Mesodermal cell (in vitro differentiated cells): ENCODE measurements at regions not wholly inside any gene's neighbourhood (a gene's known extent, or its start where the extent isn't known, plus 50 kb on each side); places are given as distances from the start of the nearest gene placed in this dataset.
"Not testable (repeated sequence)": the region's sequence is repeated elsewhere in the genome, so short reads cannot be mapped to it uniquely, and the experiment has no call there.

Experiments
- H3K27ac ChIP-seq: 2 replicates; pipeline ENCODE4 v1.7.0; 2013; ENCODE audit warnings: mild to moderate bottlenecking, low read depth, low read length, moderate library complexity; ENCODE audit not compliant: severe bottlenecking
- H3K36me3 ChIP-seq: 2 replicates; pipeline ENCODE4 v1.7.1; 2013; ENCODE audit warnings: mild to moderate bottlenecking, low read length, moderate library complexity; ENCODE audit not compliant: control insufficient read depth, insufficient read depth
- H3K4me1 ChIP-seq: one replicate; pipeline ENCODE4 v1.7.1; 2013; ENCODE audit warnings: mild to moderate bottlenecking, low read length; ENCODE audit not compliant: insufficient read depth, control insufficient read depth, poor library complexity, severe bottlenecking
- H3K4me3 ChIP-seq: 2 replicates; pipeline ENCODE4 v1.7.0; 2013; ENCODE audit warnings: low read length, control low read depth, mild to moderate bottlenecking; ENCODE audit not compliant: insufficient read depth, poor library complexity, severe bottlenecking; ENCODE audit errors: extremely low read depth
- H3K9me3 ChIP-seq: 2 replicates; pipeline ENCODE4 v1.7.1; 2013; ENCODE audit warnings: mild to moderate bottlenecking, low read length, moderate library complexity; ENCODE audit not compliant: control insufficient read depth
- WGBS, 2 experiments: methylation state at CpG; one replicate each; pipeline ENCODE4 v1.1.5; 2013; ENCODE audit warnings: missing lambda C conversion rate in 2 of 2; ENCODE audit not compliant: insufficient coverage in 2 of 2; 5-methylcytosine and 5-hydroxymethylcytosine counted together

DNA sequence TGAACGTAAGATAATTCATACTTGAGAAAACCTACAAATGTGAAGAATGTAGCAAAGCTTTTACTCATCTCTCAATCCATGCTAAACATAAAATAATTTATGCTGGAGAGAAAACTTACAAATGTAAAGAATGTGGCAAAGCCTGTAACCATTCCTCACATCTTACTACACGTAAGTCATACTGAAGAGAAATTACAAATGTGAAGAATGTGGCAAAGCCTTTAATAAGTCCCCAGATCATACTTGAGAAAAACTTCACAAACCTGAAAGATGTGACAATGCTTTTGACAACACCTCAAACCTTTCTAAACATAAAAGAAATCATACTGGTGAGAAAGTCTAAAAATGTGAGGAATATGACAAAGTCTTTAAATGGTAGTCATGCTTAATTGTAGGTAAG is 89.4 kb downstream of the ZNF675 start:
- H3K27ac ChIP-seq, result no peak overlapping the region
- H3K36me3 ChIP-seq, result no peaks in the 10 kb centered on the region
- no peak overlapping the region for H3K4me3 ChIP-seq
- H3K4me1 ChIP-seq, result no peaks in the 10 kb centered on the region
- H3K9me3 ChIP-seq, result peaks cover 9% of the 10 kb centered on the region
- no CpG with 5 or more reads among the region's 2 CpGs for WGBS, 2 experiments

DNA sequence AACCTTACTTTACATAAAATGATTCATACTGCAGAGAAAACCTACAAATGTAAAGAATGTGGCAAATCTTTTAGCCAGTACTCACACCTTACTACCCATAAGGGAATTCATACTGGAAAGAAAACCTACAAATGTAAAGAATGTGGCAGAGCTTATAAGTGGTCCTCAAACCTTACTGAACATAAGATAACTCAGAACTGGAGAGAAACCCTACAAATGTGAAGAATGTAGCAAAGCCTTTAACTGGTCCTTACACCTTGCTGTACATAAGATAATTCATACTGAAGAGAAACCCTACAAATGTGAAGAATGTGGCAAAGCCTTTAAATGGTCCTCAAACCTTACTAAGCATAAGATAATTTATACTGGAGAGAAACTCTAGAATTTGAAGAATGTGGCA is 90.1 kb downstream of the ZNF675 start:
- no peak overlapping the region for H3K27ac ChIP-seq

DNA sequence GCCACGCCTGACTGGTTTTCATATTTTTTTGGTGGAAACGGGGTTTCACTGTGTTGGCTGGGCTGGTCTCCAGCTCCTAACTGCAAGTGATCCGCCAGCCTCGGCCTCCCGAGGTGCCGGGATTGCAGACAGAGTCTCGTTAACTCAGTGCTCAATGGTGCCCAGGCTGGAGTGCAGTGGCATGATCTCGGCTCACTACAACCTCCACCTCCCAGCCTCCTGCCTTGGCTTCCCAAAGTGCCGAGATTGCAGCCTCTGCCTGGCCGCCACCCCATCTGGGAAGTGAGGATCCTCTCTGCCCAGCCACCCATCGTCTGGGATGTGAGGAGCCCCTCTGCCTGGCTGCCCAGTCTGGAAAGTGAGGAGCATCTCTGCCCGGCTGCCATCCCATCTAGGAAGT is 92.7 kb downstream of the ZNF675 start:
- not testable (repeated sequence) for H3K36me3 ChIP-seq, H3K4me1 ChIP-seq, H3K4me3 ChIP-seq, H3K27ac ChIP-seq
- peaks cover 23% of the 10 kb centered on the region for H3K9me3 ChIP-seq
- 86 to 100% methylated on average over 1 to 8 of the region's 12 CpGs for WGBS, 2 experiments

More for the DNA sequence above, 90.1 kb downstream of the ZNF675 start:
- Histone ChIP-seq H3K36me3 (no peaks in the 10 kb centered on the region), H3K9me3 (peaks cover 13% of the 10 kb centered on the region), H3K4me3 (no peak overlapping the region), H3K4me1 (no peaks in the 10 kb centered on the region)

DNA sequence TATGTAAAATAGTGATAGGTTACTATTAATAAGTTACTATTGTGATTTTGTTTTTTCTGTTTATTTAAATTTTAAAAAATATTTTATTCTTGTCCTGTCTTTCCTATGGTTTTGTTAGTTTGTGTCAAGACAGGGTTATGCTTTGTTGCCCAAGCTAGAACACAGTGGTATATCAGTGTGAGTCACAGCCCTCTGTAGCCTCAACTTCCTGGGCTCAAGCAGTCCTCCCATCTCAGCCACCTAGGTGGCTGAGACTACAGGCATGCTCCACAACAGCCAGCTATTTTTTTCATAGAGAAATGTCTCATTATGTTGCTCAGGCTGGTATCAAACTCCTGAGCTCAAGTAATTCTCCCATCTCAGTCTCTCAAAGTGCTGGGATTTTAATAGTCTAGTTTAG is 99.5 kb downstream of the ZNF675 start:
- Histone ChIP-seq H3K4me3 (no peak overlapping the region), H3K9me3 (peaks cover 21% of the 10 kb centered on the region), H3K4me1 (no peaks in the 10 kb centered on the region), H3K36me3 (no peaks in the 10 kb centered on the region), H3K27ac (no peak overlapping the region)

DNA sequence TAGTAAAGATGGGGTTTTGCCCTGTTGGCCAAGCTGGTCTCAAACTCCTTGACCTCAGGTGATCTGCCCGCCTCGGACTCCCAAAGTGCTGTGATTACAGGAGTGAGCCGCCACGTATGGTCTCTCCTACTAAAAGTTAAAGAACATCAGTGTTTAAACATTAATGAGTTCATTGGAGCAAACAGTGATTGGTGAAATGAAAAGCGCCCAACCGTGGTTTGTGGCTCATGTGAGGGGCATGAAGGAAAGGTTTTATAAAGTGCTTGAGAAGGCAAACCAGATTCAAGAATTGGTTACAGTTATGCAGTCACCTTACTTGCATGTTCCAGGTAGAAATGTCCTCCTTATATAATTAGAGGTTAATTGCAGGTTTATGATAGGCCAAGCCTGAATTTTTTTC is 109.5 kb downstream of the ZNF675 start:
- Histone ChIP-seq H3K4me1 (no peaks in the 10 kb centered on the region), H3K4me3 (no peak overlapping the region), H3K27ac (no peak overlapping the region), H3K36me3 (no peaks in the 10 kb centered on the region), H3K9me3 (peaks cover 42% of the 10 kb centered on the region)
- WGBS, 2 experiments, result 77 to 83% methylated on average over 4 of the region's 6 CpGs

DNA sequence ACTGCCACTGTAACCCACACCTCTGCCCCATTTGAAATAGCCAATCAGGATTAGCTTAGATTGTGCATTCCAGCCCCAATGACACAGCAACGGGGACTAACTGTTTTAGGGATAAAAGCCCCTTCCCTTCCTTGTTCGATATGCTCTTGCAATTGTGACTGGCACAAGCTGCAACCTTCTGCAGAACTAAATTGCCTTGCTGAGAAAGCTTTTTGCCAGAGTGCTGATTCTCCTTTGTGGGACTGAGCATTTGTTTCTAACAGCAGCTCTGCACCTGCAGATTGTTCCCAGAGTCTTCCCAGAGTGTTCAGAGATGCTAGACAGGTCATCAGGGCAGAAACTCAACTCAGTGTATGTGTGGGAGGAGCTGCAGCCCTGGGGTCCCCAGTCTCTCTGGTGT is 115.8 kb downstream of the ZNF675 start:
- WGBS, 2 experiments, result 48 to 76% methylated on average over 2 of the region's 2 CpGs
- no peaks in the 10 kb centered on the region for H3K36me3 ChIP-seq
- no peak overlapping the region for H3K27ac ChIP-seq
- no peaks in the 10 kb centered on the region for H3K4me1 ChIP-seq
- H3K9me3 ChIP-seq, result peaks cover 44% of the 10 kb centered on the region
- no peak overlapping the region for H3K4me3 ChIP-seq

DNA sequence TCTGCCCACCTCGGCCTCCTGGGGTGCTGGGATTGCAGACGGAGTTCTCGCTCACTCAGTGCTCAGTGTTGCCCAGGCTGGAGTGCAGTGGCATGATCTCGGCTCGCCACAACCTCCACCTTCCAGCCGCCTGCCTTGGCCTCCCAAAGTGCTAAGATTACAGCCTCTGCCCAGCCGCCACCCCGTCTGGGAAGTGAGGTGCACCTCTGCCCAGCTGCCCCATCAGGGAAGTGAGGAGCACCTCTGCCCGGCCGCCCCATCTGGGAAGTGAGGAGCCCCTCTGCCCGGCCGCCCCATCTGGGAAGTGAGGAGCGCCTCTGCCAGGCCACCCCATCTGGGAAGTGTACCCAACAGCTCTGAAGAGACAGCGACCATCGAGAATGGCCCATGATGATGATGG is 118.9 kb downstream of the ZNF675 start:
- not testable (repeated sequence) for H3K36me3 ChIP-seq, H3K27ac ChIP-seq, H3K4me1 ChIP-seq, H3K4me3 ChIP-seq
- WGBS, 2 experiments, result 83 to 92% methylated on average over 9 to 15 of the region's 15 CpGs
- peaks cover 58% of the 10 kb centered on the region for H3K9me3 ChIP-seq

DNA sequence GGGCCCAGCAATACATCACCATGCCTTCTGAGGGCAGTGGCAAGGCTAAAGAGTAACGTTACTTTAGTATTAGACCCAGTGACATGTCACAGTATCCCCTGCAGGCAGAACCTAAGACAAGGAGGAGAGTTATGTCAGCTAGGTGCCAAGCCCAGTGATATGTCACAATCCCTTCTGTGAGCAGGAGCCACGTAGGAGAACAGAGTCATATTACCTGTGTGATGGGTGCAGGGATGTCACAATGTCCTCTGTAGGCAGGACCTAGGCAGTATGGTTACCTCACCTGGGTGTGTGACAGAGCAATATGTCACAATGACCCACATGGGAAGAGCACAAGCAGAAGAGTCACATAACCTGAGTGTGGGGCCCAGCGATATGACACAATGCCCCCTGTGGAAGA is 121.8 kb downstream of the ZNF675 start:
- 53 to 70% methylated on average over 2 to 3 of the region's 3 CpGs for WGBS, 2 experiments
- Histone ChIP-seq H3K36me3 (no peaks in the 10 kb centered on the region), H3K27ac (no peak overlapping the region)

DNA sequence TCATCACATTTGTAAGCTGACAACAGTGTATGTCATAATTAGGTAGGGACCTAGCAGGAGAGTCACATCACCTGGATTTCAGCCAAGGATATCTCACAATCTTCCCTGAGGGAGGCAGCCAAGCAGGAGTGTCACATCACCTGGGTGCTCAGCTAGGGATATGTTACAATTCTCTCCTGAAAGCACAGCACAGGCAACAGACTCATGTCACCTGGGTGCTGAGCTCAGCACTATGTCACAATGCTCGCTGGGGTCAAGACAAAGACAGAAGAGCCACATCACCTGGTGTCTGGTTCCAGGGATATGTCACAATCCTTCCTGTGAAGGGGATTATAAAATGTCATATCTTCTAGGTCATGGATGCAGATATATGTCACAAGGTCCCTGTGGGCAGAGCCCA is 123.7 kb downstream of the ZNF675 start:
- Histone ChIP-seq H3K36me3 (no peaks in the 10 kb centered on the region), H3K9me3 (peaks cover 66% of the 10 kb centered on the region), H3K27ac (no peak overlapping the region), H3K4me1 (no peaks in the 10 kb centered on the region), H3K4me3 (no peak overlapping the region)
- 64 to 83% methylated on average over 1 of the region's 1 CpG for WGBS, 2 experiments

More for the DNA sequence above, 121.8 kb downstream of the ZNF675 start:
- Histone ChIP-seq H3K4me1 (no peaks in the 10 kb centered on the region), H3K9me3 (peaks cover 63% of the 10 kb centered on the region), H3K4me3 (no peak overlapping the region)

DNA sequence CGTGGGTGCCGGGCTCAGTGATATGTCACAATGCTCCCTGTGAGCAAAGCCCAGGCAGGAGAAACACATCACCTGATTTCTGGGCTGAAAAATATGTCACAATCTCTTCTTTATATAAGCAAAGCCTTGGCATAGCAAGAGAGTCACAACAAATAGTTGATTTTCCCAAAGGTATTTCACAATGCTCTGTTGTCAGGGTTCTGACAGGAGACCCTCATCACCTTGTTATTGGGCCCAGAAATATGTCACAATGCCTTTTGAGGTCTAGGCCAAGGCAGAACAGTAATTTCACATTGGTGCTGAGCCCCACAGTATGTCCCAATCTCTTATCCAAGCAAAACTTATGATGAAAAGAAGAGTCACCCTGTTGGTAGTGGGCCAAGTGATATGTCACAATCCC is 125.7 kb downstream of the ZNF675 start:
- Histone ChIP-seq H3K4me1 (no peaks in the 10 kb centered on the region), H3K4me3 (no peak overlapping the region), H3K27ac (no peak overlapping the region), H3K36me3 (no peaks in the 10 kb centered on the region), H3K9me3 (peaks cover 69% of the 10 kb centered on the region)
- WGBS, 2 experiments, result 89 to 93% methylated on average over 2 of the region's 2 CpGs

DNA sequence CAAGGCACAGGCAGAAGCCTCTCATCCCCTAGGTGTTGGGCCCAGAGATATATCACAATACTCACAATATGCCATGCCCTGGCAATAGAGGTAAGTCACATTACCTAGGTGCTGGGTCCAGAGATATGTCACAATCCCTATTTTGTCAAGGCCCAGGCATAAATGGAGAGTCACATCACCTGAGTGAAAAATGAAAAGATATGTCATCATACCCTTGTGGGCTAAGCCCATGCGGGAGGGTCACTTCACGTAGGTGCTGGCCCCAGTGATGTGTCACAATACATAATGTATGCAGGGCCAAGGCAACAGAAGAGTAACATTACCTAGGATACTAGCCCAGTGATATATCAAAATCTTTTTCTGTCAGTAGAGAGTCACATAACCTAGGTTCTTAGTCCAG is 127.0 kb downstream of the ZNF675 start:
- Histone ChIP-seq H3K27ac (no peak overlapping the region), H3K9me3 (peaks cover 71% of the 10 kb centered on the region), H3K36me3 (no peaks in the 10 kb centered on the region), H3K4me1 (no peaks in the 10 kb centered on the region), H3K4me3 (no peak overlapping the region)
- WGBS, 2 experiments, result 56 to 86% methylated on average over 2 of the region's 2 CpGs

DNA sequence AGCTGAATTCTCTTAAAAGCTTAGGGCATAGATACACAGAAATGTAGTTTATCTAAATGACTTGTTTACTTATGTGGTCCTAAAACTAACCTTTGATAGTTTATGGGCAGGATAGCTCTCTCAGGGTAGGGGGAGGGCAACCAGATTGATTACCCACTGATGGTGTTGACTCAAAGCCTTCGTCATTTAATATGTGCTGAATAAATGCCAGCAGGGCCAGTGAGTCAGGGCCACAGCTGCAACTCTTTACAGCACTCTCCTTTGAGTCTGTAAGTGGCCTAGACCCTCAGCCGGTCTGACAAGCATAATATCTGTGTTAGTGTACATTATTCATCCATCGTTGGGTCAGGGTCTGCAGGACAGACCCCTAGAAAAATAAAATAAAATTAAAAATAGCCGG is 128.5 kb downstream of the ZNF675 start:
- 70 to 83% methylated on average over 1 to 3 of the region's 4 CpGs for WGBS, 2 experiments

More for the DNA sequence above, 128.5 kb downstream of the ZNF675 start:
- no peak overlapping the region for H3K4me3 ChIP-seq
- no peaks in the 10 kb centered on the region for H3K36me3 ChIP-seq
- H3K4me1 ChIP-seq, result no peaks in the 10 kb centered on the region
- no peak overlapping the region for H3K27ac ChIP-seq
- H3K9me3 ChIP-seq, result peaks cover 64% of the 10 kb centered on the region
